Panc1 (cell line): ENCODE measurements at regions not wholly inside any gene's neighbourhood (a gene's known extent, or its start where the extent isn't known, plus 50 kb on each side); places are given as distances from the start of the nearest gene placed in this dataset.

Source experiments
- CTCF ChIP-seq: fragments of 450-650 bp; IDR thresholded peaks from 2 replicates; pipeline ENCODE4 v1.5.1; 2017; ENCODE audit warnings: mild to moderate bottlenecking
- POLR2AphosphoS5 ChIP-seq: IDR thresholded peaks from 2 replicates; pipeline ENCODE4 v1.6.1; 2012; ENCODE audit warnings: mild to moderate bottlenecking, low read depth, low read length, moderate library complexity
- REST ChIP-seq, 2 experiments: IDR thresholded peaks; 2 replicates each; pipeline ENCODE4 v1.6.1; 2011 to 2012; ENCODE audit warnings: low read depth in 2 of 2, control low read depth in 1 of 2, low read length in 1 of 2, mild to moderate bottlenecking in 1 of 2, moderate library complexity in 1 of 2; ENCODE audit not compliant: insufficient read depth in 1 of 2
- TCF7L2 ChIP-seq: IDR thresholded peaks from 2 replicates; pipeline ENCODE4 v1.6.1; 2011; ENCODE audit warnings: mild to moderate bottlenecking, low read depth, low read length, inconsistent platforms

DNA sequence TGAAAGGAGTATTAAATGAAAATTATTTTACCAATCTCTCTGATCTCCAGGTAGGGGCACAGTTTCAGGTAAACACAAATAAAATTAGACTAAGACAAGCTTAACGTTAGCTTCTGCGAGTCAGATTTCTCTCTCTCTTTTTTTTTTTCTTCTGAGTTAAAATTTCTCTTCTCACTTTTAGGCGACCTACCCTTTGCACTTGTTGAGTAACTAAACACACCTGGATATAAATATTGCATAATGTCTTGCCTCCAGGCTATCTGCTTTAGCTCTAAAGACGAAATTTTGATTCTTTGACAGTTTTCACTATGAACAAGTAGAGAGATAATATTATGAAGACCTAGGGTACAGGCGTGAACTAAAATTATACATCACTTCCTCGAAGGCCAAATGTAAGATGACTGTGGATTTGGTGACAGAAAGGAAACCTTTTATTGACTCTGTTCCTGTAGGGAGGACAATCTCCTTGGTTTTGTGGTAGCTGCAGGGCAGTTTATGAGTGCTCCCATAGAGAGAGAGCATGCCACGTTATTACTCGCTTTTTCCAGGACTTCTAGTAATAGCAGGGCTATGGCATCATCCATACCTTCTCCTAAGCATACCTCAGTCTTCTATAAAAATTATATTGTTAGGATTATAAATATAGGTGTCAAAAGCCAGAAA lies 303.8 kb upstream of the NEGR1 start:
- TF ChIP-seq REST (IDR thresholded peaks at IDR 0.05; ENCODE audit: insufficient read depth in 1 of 2, low read depth in 2 of 2, low read length in 1 of 2) (no peak), CTCF (no peak), TCF7L2 (no peak), POLR2AphosphoS5 (no peak)
